ENCODE measurements at regions not wholly inside any gene's neighbourhood (a gene's known extent, or its start where the extent isn't known, plus 50 kb on each side); places are given as distances from the start of the nearest gene placed in this dataset.

- H3K27me3 ChIP-seq, result no peaks in the 10 kb centered on the region
- no peak overlapping the region for H3K4me3 ChIP-seq
- TF ChIP-seq POLR2A (IDR thresholded peaks at IDR 0.05), result no peak
- TF ChIP-seq CTCF (IDR thresholded peaks at IDR 0.05), result no peak
- DNase-seq, result no peak
- H3K36me3 ChIP-seq, result no peaks in the 10 kb centered on the region
- no peak overlapping the region for H3K27ac ChIP-seq
- no peaks in the 10 kb centered on the region for H3K4me1 ChIP-seq
- no peaks in the 10 kb centered on the region for H3K9me3 ChIP-seq
Measured at GRCh38 chr2:144675331-144675730, 155.4 kb upstream of the ZEB2 start.

- H3K9me3 ChIP-seq, result no peaks in the 10 kb centered on the region
- H3K4me1 ChIP-seq, result no peaks in the 10 kb centered on the region
- no peak overlapping the region for H3K27ac ChIP-seq
- H3K27me3 ChIP-seq, result no peaks in the 10 kb centered on the region
- DNase-seq, result no peak
- H3K4me3 ChIP-seq, result no peak overlapping the region
- TF ChIP-seq POLR2A (IDR thresholded peaks at IDR 0.05), result no peak
- TF ChIP-seq CTCF (IDR thresholded peaks at IDR 0.05), result no peak
- H3K36me3 ChIP-seq, result no peaks in the 10 kb centered on the region
Measured at GRCh38 chr2:144674071-144674470, 154.2 kb upstream of the ZEB2 start.

- DNase-seq, result no peak
- H3K4me1 ChIP-seq, result no peaks in the 10 kb centered on the region
- no peaks in the 10 kb centered on the region for H3K27me3 ChIP-seq
- H3K4me3 ChIP-seq, result no peak overlapping the region
- H3K36me3 ChIP-seq, result no peaks in the 10 kb centered on the region
- TF ChIP-seq CTCF (IDR thresholded peaks at IDR 0.05) (no peak), POLR2A (IDR thresholded peaks at IDR 0.05) (no peak)
- no peak overlapping the region for H3K27ac ChIP-seq
- no peaks in the 10 kb centered on the region for H3K9me3 ChIP-seq
Measured at GRCh38 chr2:144673456-144673855, 153.5 kb upstream of the ZEB2 start.

- no peaks in the 10 kb centered on the region for H3K36me3 ChIP-seq
- H3K4me3 ChIP-seq, result no peak overlapping the region
- TF ChIP-seq CTCF (IDR thresholded peaks at IDR 0.05), result no peak
- no peak for TF ChIP-seq POLR2A (IDR thresholded peaks at IDR 0.05)
- no peak for DNase-seq
- H3K27ac ChIP-seq, result no peak overlapping the region
- H3K9me3 ChIP-seq, result no peaks in the 10 kb centered on the region
- H3K4me1 ChIP-seq, result no peaks in the 10 kb centered on the region
- H3K27me3 ChIP-seq, result no peaks in the 10 kb centered on the region
Measured at GRCh38 chr2:144671695-144672455, 152.0 kb upstream of the ZEB2 start.

- Histone ChIP-seq H3K4me3 (no peak overlapping the region), H3K27me3 (no peaks in the 10 kb centered on the region), H3K4me1 (no peaks in the 10 kb centered on the region), H3K27ac (no peak overlapping the region), H3K9me3 (no peaks in the 10 kb centered on the region), H3K36me3 (no peaks in the 10 kb centered on the region)
- TF ChIP-seq CTCF (IDR thresholded peaks at IDR 0.05) (no peak), POLR2A (IDR thresholded peaks at IDR 0.05) (no peak)
- no peak for DNase-seq
Measured at GRCh38 chr2:144670738-144671137, 150.8 kb upstream of the ZEB2 start.

All from Peyer's patch (tissue), 4 donors.